ENCODE measurements at regions not wholly inside any gene's neighbourhood (a gene's known extent, or its start where the extent isn't known, plus 50 kb on each side); places are given as distances from the start of the nearest gene placed in this dataset.
A peak's percentile ranks its signal among the peaks of the same experiment; 100 is the strongest.

GRCh38 chr16:80449392-80449791 lies 91.4 kb upstream of the DYNLRB2 start:
- DNase-seq (ENCODE audit: low spot score) (no peak), ATAC-seq (no peak)
- Mint-ChIP-seq H3K27ac (no peak overlapping the region), H3K36me3 (no peaks in the 10 kb centered on the region), H3K9me3 (no peaks in the 10 kb centered on the region), H3K27me3 (peaks cover 7 to 17% of the 10 kb centered on the region in 2 donors), H3K4me1 (ENCODE audit: low read depth in 2 of 2) (no peaks in the 10 kb centered on the region), H3K4me3 (no peak overlapping the region)

- Mint-ChIP-seq H3K36me3 (no peaks in the 10 kb centered on the region), H3K27me3 (peaks cover 11 to 17% of the 10 kb centered on the region in 2 donors), H3K9me3 (no peaks in the 10 kb centered on the region), H3K4me1 (ENCODE audit: low read depth in 2 of 2) (no peaks in the 10 kb centered on the region), H3K4me3 (no peak overlapping the region), H3K27ac (no peak overlapping the region)
- no peak for ATAC-seq
- no peak for DNase-seq (ENCODE audit: low spot score)
Measured at GRCh38 chr16:80447241-80447640, 93.6 kb upstream of the DYNLRB2 start.

- peaks cover 13 to 14% of the 10 kb centered on the region in 2 donors for H3K27me3 Mint-ChIP-seq
- DNase-seq (ENCODE audit: low spot score) (no peak), ATAC-seq (no peak)
- no peak overlapping the region for H3K4me3 Mint-ChIP-seq
- no peaks in the 10 kb centered on the region for H3K36me3 Mint-ChIP-seq
- no peak overlapping the region for H3K27ac Mint-ChIP-seq
- H3K9me3 Mint-ChIP-seq, result no peaks in the 10 kb centered on the region
- H3K4me1 Mint-ChIP-seq (ENCODE audit: low read depth in 2 of 2), result no peaks in the 10 kb centered on the region
Measured at GRCh38 chr16:80442779-80443178, 98.0 kb upstream of the DYNLRB2 start.

GRCh38 chr16:80441935-80442334 lies 98.9 kb upstream of the DYNLRB2 start:
- Mint-ChIP-seq H3K36me3 (no peaks in the 10 kb centered on the region), H3K4me1 (ENCODE audit: low read depth in 2 of 2) (no peaks in the 10 kb centered on the region), H3K4me3 (no peak overlapping the region), H3K27me3 (peaks cover 13 to 14% of the 10 kb centered on the region in 2 donors), H3K27ac (no peak overlapping the region), H3K9me3 (no peaks in the 10 kb centered on the region)
- DNase-seq (ENCODE audit: low spot score), result no peak
- ATAC-seq, result no peak

GRCh38 chr16:80440667-80441066 lies 100.1 kb upstream of the DYNLRB2 start:
- Mint-ChIP-seq H3K4me3 (no peak overlapping the region), H3K36me3 (no peaks in the 10 kb centered on the region), H3K9me3 (no peaks in the 10 kb centered on the region), H3K4me1 (ENCODE audit: low read depth in 2 of 2) (no peaks in the 10 kb centered on the region), H3K27ac (no peak overlapping the region), H3K27me3 (peaks cover 13 to 16% of the 10 kb centered on the region in 2 donors)
- no peak for ATAC-seq
- no peak for DNase-seq (ENCODE audit: low spot score)

GRCh38 chr16:80437707-80438106 lies 103.1 kb upstream of the DYNLRB2 start:
- H3K9me3 Mint-ChIP-seq, result no peaks in the 10 kb centered on the region

GRCh38 chr16:80436510-80436909 lies 104.3 kb upstream of the DYNLRB2 start:
- no peak for DNase-seq (ENCODE audit: low spot score)
- no peak overlapping the region for H3K27ac Mint-ChIP-seq
- H3K4me3 Mint-ChIP-seq, result no peak overlapping the region
- no peak for ATAC-seq
- H3K9me3 Mint-ChIP-seq, result peaks cover 3% of the 10 kb centered on the region
- H3K4me1 Mint-ChIP-seq (ENCODE audit: low read depth in 2 of 2), result no peaks in the 10 kb centered on the region
- no peaks in the 10 kb centered on the region for H3K36me3 Mint-ChIP-seq
- H3K27me3 Mint-ChIP-seq, result peaks cover 19 to 31% of the 10 kb centered on the region in 2 donors

More at GRCh38 chr16:80437707-80438106, 103.1 kb upstream of the DYNLRB2 start:
- DNase-seq (ENCODE audit: low spot score), result no peak
- no peak overlapping the region for H3K27ac Mint-ChIP-seq
- no peaks in the 10 kb centered on the region for H3K36me3 Mint-ChIP-seq
- no peak for ATAC-seq
- H3K27me3 Mint-ChIP-seq, result peaks cover 14 to 20% of the 10 kb centered on the region in 2 donors
- H3K4me3 Mint-ChIP-seq, result no peak overlapping the region
- no peaks in the 10 kb centered on the region for H3K4me1 Mint-ChIP-seq (ENCODE audit: low read depth in 2 of 2)

GRCh38 chr16:80433623-80434022 lies 107.2 kb upstream of the DYNLRB2 start:
- Mint-ChIP-seq H3K27ac (no peak overlapping the region), H3K4me3 (no peak overlapping the region), H3K36me3 (no peaks in the 10 kb centered on the region), H3K4me1 (ENCODE audit: low read depth in 2 of 2) (no peaks in the 10 kb centered on the region), H3K9me3 (peaks cover 6% of the 10 kb centered on the region), H3K27me3 (peaks cover 20 to 44% of the 10 kb centered on the region in 2 donors)
- ATAC-seq, result peak in 1 of 2 donors; percentile 68
- DNase-seq (ENCODE audit: low spot score), result no peak

- no peak for DNase-seq (ENCODE audit: low spot score)
- H3K4me1 Mint-ChIP-seq (ENCODE audit: low read depth in 2 of 2), result no peaks in the 10 kb centered on the region
- no peaks in the 10 kb centered on the region for H3K36me3 Mint-ChIP-seq
- H3K4me3 Mint-ChIP-seq, result no peak overlapping the region
- no peak overlapping the region for H3K27ac Mint-ChIP-seq
- H3K9me3 Mint-ChIP-seq, result peaks cover 6% of the 10 kb centered on the region
- H3K27me3 Mint-ChIP-seq, result peaks cover 26 to 46% of the 10 kb centered on the region in 2 donors
- no peak for ATAC-seq
Measured at GRCh38 chr16:80427795-80428194, 113.0 kb upstream of the DYNLRB2 start.

- H3K27ac Mint-ChIP-seq, result no peak overlapping the region
- no peak overlapping the region for H3K4me3 Mint-ChIP-seq
- ATAC-seq, result no peak
- peaks cover 14 to 16% of the 10 kb centered on the region in 2 donors for H3K27me3 Mint-ChIP-seq
- H3K36me3 Mint-ChIP-seq, result no peaks in the 10 kb centered on the region
- H3K4me1 Mint-ChIP-seq (ENCODE audit: low read depth in 2 of 2), result no peaks in the 10 kb centered on the region
- DNase-seq (ENCODE audit: low spot score), result no peak
- peaks cover 3% of the 10 kb centered on the region for H3K9me3 Mint-ChIP-seq
Measured at GRCh38 chr16:80418517-80419355, 122.1 kb upstream of the DYNLRB2 start.

GRCh38 chr16:80417706-80418271 lies 123.0 kb upstream of the DYNLRB2 start:
- DNase-seq (ENCODE audit: low spot score) (no peak), ATAC-seq (peak in 1 of 2 donors; percentile 27)
- Mint-ChIP-seq H3K27me3 (peaks cover 13 to 16% of the 10 kb centered on the region in 2 donors), H3K9me3 (peaks cover 3% of the 10 kb centered on the region), H3K4me3 (no peak overlapping the region), H3K4me1 (ENCODE audit: low read depth in 2 of 2) (no peaks in the 10 kb centered on the region), H3K27ac (no peak overlapping the region), H3K36me3 (no peaks in the 10 kb centered on the region)

- ATAC-seq (no peak), DNase-seq (ENCODE audit: low spot score) (no peak)
- Mint-ChIP-seq H3K4me3 (no peak overlapping the region), H3K4me1 (ENCODE audit: low read depth in 2 of 2) (no peaks in the 10 kb centered on the region), H3K27me3 (peaks cover 22 to 67% of the 10 kb centered on the region in 2 donors), H3K9me3 (no peaks in the 10 kb centered on the region), H3K36me3 (no peaks in the 10 kb centered on the region), H3K27ac (no peak overlapping the region)
Measured at GRCh38 chr16:80408014-80408413, 132.8 kb upstream of the DYNLRB2 start.

- no peaks in the 10 kb centered on the region for H3K4me1 Mint-ChIP-seq (ENCODE audit: low read depth in 2 of 2)
- no peak for DNase-seq (ENCODE audit: low spot score)
- peaks cover 23 to 71% of the 10 kb centered on the region in 2 donors for H3K27me3 Mint-ChIP-seq
- no peak overlapping the region for H3K27ac Mint-ChIP-seq
- H3K36me3 Mint-ChIP-seq, result no peaks in the 10 kb centered on the region
- no peaks in the 10 kb centered on the region for H3K9me3 Mint-ChIP-seq
- no peak for ATAC-seq
- no peak overlapping the region for H3K4me3 Mint-ChIP-seq
Measured at GRCh38 chr16:80407265-80407987, 133.4 kb upstream of the DYNLRB2 start.

GRCh38 chr16:80404847-80405246 lies 135.9 kb upstream of the DYNLRB2 start:
- Mint-ChIP-seq H3K4me1 (ENCODE audit: low read depth in 2 of 2) (no peaks in the 10 kb centered on the region), H3K4me3 (no peak overlapping the region), H3K27ac (no peak overlapping the region), H3K9me3 (no peaks in the 10 kb centered on the region), H3K36me3 (no peaks in the 10 kb centered on the region), H3K27me3 (peaks cover 24 to 68% of the 10 kb centered on the region in 2 donors)
- DNase-seq (ENCODE audit: low spot score), result no peak
- ATAC-seq, result no peak

Data from natural killer cell treated with Interleukin-12 subunit alpha and Interleukin-12 subunit beta and Interleukin-15 and Interleukin-18, amount 100 ng/mL, for 72 hours (primary cell).